SU-DHL-6 (cell line): ENCODE measurements at regions not wholly inside any gene's neighbourhood (a gene's known extent, or its start where the extent isn't known, plus 50 kb on each side); places are given as distances from the start of the nearest gene placed in this dataset.

ENCODE experiments used
- EZH2phosphoT487 ChIP-seq: fragments of 200-600 bp; sonication (generic), shearing (Covaris generic); conservative IDR thresholded peaks from 2 replicates; pipeline ENCODE4 v1.6.1; 2018; ENCODE audit warnings: mild to moderate bottlenecking, antibody characterized with exemption, low read length, moderate library complexity, mixed read lengths
- TF ChIP-seq, protein P1 (sequence below): fragments of 200-600 bp; sonication (generic); IDR thresholded peaks from one replicate; pipeline ENCODE4 v1.5.1; 2017; ENCODE audit warnings: antibody characterized with exemption, mild to moderate bottlenecking, low read length, moderate library complexity; ENCODE audit not compliant: insufficient read depth, poor library complexity, severe bottlenecking

GRCh38 chr16:65497571-65497970 lies 375.7 kb upstream of the CDH11 start:
- TF ChIP-seq, protein P1, sequence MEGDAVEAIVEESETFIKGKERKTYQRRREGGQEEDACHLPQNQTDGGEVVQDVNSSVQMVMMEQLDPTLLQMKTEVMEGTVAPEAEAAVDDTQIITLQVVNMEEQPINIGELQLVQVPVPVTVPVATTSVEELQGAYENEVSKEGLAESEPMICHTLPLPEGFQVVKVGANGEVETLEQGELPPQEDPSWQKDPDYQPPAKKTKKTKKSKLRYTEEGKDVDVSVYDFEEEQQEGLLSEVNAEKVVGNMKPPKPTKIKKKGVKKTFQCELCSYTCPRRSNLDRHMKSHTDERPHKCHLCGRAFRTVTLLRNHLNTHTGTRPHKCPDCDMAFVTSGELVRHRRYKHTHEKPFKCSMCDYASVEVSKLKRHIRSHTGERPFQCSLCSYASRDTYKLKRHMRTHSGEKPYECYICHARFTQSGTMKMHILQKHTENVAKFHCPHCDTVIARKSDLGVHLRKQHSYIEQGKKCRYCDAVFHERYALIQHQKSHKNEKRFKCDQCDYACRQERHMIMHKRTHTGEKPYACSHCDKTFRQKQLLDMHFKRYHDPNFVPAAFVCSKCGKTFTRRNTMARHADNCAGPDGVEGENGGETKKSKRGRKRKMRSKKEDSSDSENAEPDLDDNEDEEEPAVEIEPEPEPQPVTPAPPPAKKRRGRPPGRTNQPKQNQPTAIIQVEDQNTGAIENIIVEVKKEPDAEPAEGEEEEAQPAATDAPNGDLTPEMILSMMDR: no peak
- no peak for TF ChIP-seq EZH2phosphoT487
